ENCODE measurements at regions not wholly inside any gene's neighbourhood (a gene's known extent, or its start where the extent isn't known, plus 50 kb on each side); places are given as distances from the start of the nearest gene placed in this dataset.

DNA sequence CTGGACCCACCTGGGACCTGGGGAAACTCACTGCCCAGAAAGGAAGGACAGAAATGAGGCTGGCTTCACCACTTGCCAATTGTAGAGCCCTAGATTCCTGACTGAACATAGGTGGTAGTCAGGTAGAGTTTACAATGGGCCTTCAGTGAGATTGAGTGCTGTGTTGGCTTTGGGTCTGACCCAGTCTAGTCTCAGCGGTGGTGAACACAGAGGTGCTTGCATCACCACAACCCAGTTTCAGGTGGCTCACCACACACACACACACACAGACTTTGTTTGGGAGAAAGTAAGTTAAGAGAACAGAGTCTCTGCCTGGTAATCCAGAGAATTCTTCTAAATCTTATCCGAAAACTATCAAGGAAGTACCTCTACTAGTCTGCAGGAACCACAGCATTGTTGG lies 266.1 kb upstream of the EPHA7 start:
- intact Hi-C loops (cut with micrococcal nuclease) = no loop called here
- POLR2A ChIA-PET = no interaction called here
- DNase-seq (no peak), ATAC-seq (ENCODE audit: low read depth) (no peak)
- Histone ChIP-seq H3K36me3 (replicated peaks in 1 of 2; ENCODE audit: control extremely low read depth in 1 of 2, control insufficient read depth in 1 of 2, extremely low read depth in 1 of 2, insufficient read depth in 2 of 2, low read length in 1 of 2) (no peaks in the 10 kb centered on the region), H3K4me3 (ENCODE audit: control extremely low read depth in 1 of 5, extremely low read depth in 1 of 5, insufficient read depth in 1 of 5, low read depth in 2 of 5, low read length in 4 of 5) (no peak overlapping the region), H4K20me1 (ENCODE audit: control insufficient read depth, insufficient read depth, low read length, poor library complexity, severe bottlenecking) (no peaks in the 10 kb centered on the region), H3K9me3 (ENCODE audit: control extremely low read depth in 1 of 3, control insufficient read depth in 2 of 3, insufficient read depth in 1 of 3, low read length in 2 of 3) (peaks cover 0 to 2% (median 0%) of the 10 kb centered on the region in 3 donors), H3K4me1 (ENCODE audit: control insufficient read depth in 2 of 2, insufficient read depth in 2 of 2, low read length in 2 of 2) (no peaks in the 10 kb centered on the region), H3K27ac (ENCODE audit: low read length in 2 of 2) (no peak overlapping the region), H3K27me3 (replicated peaks in 1 of 4; ENCODE audit: control extremely low read depth in 1 of 4, control insufficient read depth in 3 of 4, insufficient read depth in 4 of 4, low read length in 3 of 4) (no peaks in the 10 kb centered on the region), H3K9ac (ENCODE audit: low read length) (no peak overlapping the region), H3K4me2 (replicated peaks; ENCODE audit: low read depth, low read length, poor library complexity, severe bottlenecking) (no peak overlapping the region), H3K79me2 (ENCODE audit: control insufficient read depth, insufficient read depth, low read length) (no peaks in the 10 kb centered on the region), H2AFZ (ENCODE audit: insufficient read depth, low read depth, low read length, poor library complexity, severe bottlenecking) (no peak overlapping the region)
- 70% methylated on average over 1 of the region's 2 CpGs for WGBS (ENCODE audit: insufficient coverage)
- TF ChIP-seq EZH2 (IDR thresholded peaks at IDR 0.05; ENCODE audit: borderline replicate concordance, insufficient read depth, low read depth, low read length, poor library complexity, severe bottlenecking) = no peak
- TF ChIP-seq, protein P1, sequence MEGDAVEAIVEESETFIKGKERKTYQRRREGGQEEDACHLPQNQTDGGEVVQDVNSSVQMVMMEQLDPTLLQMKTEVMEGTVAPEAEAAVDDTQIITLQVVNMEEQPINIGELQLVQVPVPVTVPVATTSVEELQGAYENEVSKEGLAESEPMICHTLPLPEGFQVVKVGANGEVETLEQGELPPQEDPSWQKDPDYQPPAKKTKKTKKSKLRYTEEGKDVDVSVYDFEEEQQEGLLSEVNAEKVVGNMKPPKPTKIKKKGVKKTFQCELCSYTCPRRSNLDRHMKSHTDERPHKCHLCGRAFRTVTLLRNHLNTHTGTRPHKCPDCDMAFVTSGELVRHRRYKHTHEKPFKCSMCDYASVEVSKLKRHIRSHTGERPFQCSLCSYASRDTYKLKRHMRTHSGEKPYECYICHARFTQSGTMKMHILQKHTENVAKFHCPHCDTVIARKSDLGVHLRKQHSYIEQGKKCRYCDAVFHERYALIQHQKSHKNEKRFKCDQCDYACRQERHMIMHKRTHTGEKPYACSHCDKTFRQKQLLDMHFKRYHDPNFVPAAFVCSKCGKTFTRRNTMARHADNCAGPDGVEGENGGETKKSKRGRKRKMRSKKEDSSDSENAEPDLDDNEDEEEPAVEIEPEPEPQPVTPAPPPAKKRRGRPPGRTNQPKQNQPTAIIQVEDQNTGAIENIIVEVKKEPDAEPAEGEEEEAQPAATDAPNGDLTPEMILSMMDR (IDR thresholded peaks at IDR 0.05) = no peak
- Mint-ChIP-seq H3K27me3 (no peaks in the 10 kb centered on the region), H3K4me1 (no peaks in the 10 kb centered on the region), H3K4me3 (no peak overlapping the region), H3K27ac (no peak overlapping the region), H3K9me3 (ENCODE audit: insufficient read depth) (peaks cover 4% of the 10 kb centered on the region)
- CTCF ChIA-PET = no interaction called here

DNA sequence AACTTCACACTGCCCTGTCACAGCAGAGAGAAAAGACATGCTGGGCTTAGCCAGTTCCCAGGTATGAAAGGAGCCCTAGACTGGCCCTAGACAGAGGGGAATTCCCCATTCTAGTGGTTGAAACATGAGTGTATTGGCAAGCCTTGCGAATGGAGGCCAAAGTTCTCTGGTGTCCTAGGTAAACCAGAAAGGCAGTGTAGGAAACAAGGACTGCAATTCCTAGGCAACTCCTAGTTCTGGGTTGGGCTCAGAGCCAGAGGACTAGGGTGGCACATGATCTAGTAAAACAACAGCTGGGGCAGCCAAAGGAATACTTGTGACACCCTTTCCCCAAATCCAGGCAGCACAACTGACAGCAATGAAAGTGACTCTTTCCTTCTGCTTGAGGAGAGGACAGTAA lies 265.0 kb upstream of the EPHA7 start:
- Histone ChIP-seq H2AFZ (ENCODE audit: insufficient read depth, low read depth, low read length, poor library complexity, severe bottlenecking) (no peak overlapping the region), H3K4me1 (ENCODE audit: control insufficient read depth in 2 of 2, insufficient read depth in 2 of 2, low read length in 2 of 2) (no peaks in the 10 kb centered on the region), H3K27me3 (replicated peaks in 1 of 4; ENCODE audit: control extremely low read depth in 1 of 4, control insufficient read depth in 3 of 4, insufficient read depth in 4 of 4, low read length in 3 of 4) (no peaks in the 10 kb centered on the region), H3K27ac (ENCODE audit: low read length in 2 of 2) (no peak overlapping the region), H3K4me3 (ENCODE audit: control extremely low read depth in 1 of 5, extremely low read depth in 1 of 5, insufficient read depth in 1 of 5, low read depth in 2 of 5, low read length in 4 of 5) (no peak overlapping the region), H3K9ac (ENCODE audit: low read length) (no peak overlapping the region), H3K4me2 (replicated peaks; ENCODE audit: low read depth, low read length, poor library complexity, severe bottlenecking) (no peak overlapping the region), H3K9me3 (ENCODE audit: control extremely low read depth in 1 of 3, control insufficient read depth in 2 of 3, insufficient read depth in 1 of 3, low read length in 2 of 3) (peaks cover 0 to 3% (median 0%) of the 10 kb centered on the region in 3 donors), H3K36me3 (replicated peaks in 1 of 2; ENCODE audit: control extremely low read depth in 1 of 2, control insufficient read depth in 1 of 2, extremely low read depth in 1 of 2, insufficient read depth in 2 of 2, low read length in 1 of 2) (no peaks in the 10 kb centered on the region), H3K79me2 (ENCODE audit: control insufficient read depth, insufficient read depth, low read length) (no peaks in the 10 kb centered on the region), H4K20me1 (ENCODE audit: control insufficient read depth, insufficient read depth, low read length, poor library complexity, severe bottlenecking) (no peaks in the 10 kb centered on the region)
- H3K9me3 Mint-ChIP-seq (ENCODE audit: insufficient read depth) = peaks cover 4% of the 10 kb centered on the region
- CTCF ChIA-PET = no interaction called here
- H3K27me3 Mint-ChIP-seq = no peaks in the 10 kb centered on the region
- WGBS (ENCODE audit: insufficient coverage) = 100% methylated on average over 1 of the region's 1 CpG
- H3K27ac Mint-ChIP-seq = no peak overlapping the region
- TF ChIP-seq EZH2 (IDR thresholded peaks at IDR 0.05; ENCODE audit: borderline replicate concordance, insufficient read depth, low read depth, low read length, poor library complexity, severe bottlenecking) = no peak
- TF ChIP-seq, protein P1 (IDR thresholded peaks at IDR 0.05) = no peak
- intact Hi-C loops (cut with micrococcal nuclease) = no loop called here
- POLR2A ChIA-PET = no interaction called here
- DNase-seq (no peak), ATAC-seq (ENCODE audit: low read depth) (no peak)
- no peaks in the 10 kb centered on the region for H3K4me1 Mint-ChIP-seq
- no peak overlapping the region for H3K4me3 Mint-ChIP-seq

Data from B cell (primary cell).